ENCODE measurements at regions not wholly inside any gene's neighbourhood (a gene's known extent, or its start where the extent isn't known, plus 50 kb on each side); places are given as distances from the start of the nearest gene placed in this dataset.

- peaks cover 7% of the 10 kb centered on the region for H3K27me3 Mint-ChIP-seq (ENCODE audit: low read depth)
- H3K27ac Mint-ChIP-seq: no peak overlapping the region
- no peaks in the 10 kb centered on the region for H3K4me1 Mint-ChIP-seq
- no peak overlapping the region for H3K4me3 Mint-ChIP-seq
- no peaks in the 10 kb centered on the region for H3K36me3 Mint-ChIP-seq (ENCODE audit: low read depth)
- no peak for TF ChIP-seq CTCF (IDR thresholded peaks at IDR 0.05; ENCODE audit: unreplicated experiment in 3 of 3)
- H3K9me3 Mint-ChIP-seq: no peaks in the 10 kb centered on the region
These were observed 160.9 kb downstream of the RDH14 start for GRCh38 chr2:18399601-18400000.

- Mint-ChIP-seq H3K36me3 (ENCODE audit: low read depth) (no peaks in the 10 kb centered on the region), H3K4me3 (no peak overlapping the region), H3K4me1 (no peaks in the 10 kb centered on the region), H3K9me3 (no peaks in the 10 kb centered on the region), H3K27me3 (ENCODE audit: low read depth) (peaks cover 8% of the 10 kb centered on the region), H3K27ac (no peak overlapping the region)
- TF ChIP-seq CTCF (IDR thresholded peaks at IDR 0.05; ENCODE audit: unreplicated experiment in 3 of 3): no peak
These were observed 161.6 kb downstream of the RDH14 start for GRCh38 chr2:18398833-18399232.

DNA sequence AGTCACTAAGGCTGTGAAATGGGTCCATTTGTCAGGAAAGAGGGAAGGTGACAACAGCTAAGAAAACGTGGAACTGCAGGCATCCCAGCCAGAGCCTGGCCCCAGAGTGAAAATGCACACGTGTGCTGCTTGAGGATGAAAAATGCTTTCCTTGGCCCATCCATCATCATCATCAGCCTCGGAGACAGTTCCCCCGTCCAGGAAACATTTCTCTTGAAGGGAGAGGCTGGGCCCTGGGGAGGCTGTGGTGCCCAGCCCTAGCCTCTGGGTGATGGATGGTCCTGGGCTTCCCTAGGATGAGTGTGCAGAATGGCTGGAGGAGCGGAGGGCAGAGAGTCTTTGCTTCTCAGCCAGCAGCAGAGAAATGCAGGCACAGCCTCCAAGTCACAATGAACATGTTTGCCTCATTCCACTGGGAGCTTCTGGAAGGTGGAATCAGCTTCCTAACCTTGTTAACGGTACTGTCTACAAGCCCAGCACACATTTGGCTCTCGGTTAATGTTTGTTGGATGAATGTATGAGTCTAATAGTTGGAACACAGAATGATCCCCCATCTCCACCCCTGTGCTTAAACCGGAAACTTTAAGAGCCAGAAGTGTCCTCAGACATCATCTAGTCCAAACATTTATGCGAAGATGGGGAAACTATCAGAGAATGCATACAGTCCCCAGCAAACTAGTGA, 164.0 kb downstream of the RDH14 start:
- Mint-ChIP-seq H3K4me3 (no peak overlapping the region), H3K27ac (no peak overlapping the region), H3K27me3 (ENCODE audit: low read depth) (peaks cover 20% of the 10 kb centered on the region), H3K4me1 (no peaks in the 10 kb centered on the region), H3K9me3 (peaks cover 11% of the 10 kb centered on the region), H3K36me3 (ENCODE audit: low read depth) (no peaks in the 10 kb centered on the region)
- no peak for TF ChIP-seq CTCF (IDR thresholded peaks at IDR 0.05; ENCODE audit: unreplicated experiment in 3 of 3)

DNA sequence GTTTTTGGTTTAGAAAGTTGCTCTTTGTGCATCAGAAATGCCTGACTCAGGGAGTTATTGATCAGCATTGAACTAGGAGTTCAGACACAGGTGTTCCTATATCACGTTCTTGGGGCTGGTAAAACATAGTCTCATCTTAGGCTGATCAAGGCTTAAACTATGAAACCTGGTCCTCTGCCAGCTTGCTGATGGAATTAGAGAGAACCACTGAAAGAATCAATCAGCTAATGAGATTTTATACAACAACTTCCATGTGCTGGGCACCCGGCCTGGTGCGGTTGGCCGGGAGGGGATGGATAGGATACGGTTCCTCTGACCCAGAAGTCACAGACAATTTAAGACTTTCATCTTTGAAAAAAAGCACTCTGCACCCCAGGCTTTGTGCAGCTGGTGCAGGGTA, 164.9 kb downstream of the RDH14 start:
- Mint-ChIP-seq H3K4me3 (no peak overlapping the region), H3K4me1 (peaks cover 5% of the 10 kb centered on the region), H3K27ac (no peak overlapping the region), H3K27me3 (ENCODE audit: low read depth) (peaks cover 20% of the 10 kb centered on the region), H3K36me3 (ENCODE audit: low read depth) (no peaks in the 10 kb centered on the region), H3K9me3 (peaks cover 11% of the 10 kb centered on the region)
- no peak for TF ChIP-seq CTCF (IDR thresholded peaks at IDR 0.05; ENCODE audit: unreplicated experiment in 3 of 3)

DNA sequence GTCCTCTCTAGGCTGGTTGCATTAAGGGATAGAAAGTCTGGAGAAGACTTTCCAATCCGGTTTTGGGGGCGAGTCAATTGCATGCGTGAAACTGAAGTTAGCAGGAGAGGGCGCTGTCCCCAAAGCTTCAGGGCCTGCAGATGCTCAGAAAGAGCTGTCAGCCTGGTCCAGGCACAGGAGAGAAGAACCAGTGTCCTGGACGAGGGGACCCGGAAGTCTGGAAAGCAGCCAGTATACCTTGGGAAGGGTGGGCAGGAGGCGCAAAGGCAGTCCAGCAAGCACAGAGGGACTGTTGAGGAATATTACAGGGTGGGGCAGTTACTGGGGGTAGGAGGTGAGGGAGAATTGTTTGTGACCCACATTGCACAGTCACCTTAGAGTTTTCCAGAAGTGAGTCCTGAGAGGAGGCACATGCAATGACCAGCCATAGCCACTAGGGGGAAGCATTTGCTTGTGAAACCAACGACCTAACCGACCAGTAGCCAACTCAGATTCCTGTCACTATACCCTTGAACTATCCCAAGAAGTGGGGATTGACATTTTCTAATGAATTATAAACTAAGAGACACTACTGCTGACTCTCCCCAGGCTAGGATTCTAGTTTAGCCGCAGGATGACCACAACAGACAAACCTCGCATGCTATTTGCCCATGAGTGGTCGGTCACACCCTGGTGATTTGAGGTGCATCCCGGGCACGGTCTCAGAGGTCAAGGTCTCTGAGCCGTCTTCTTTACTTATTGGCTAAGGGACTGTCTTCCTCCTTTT, 172.8 kb downstream of the RDH14 start:
- H3K4me1 Mint-ChIP-seq: peaks cover 7% of the 10 kb centered on the region
- H3K4me3 Mint-ChIP-seq: no peak overlapping the region
- TF ChIP-seq CTCF (IDR thresholded peaks at IDR 0.05; ENCODE audit: unreplicated experiment in 3 of 3): peak; percentile 94 to 98 (median 96)
- H3K36me3 Mint-ChIP-seq (ENCODE audit: low read depth): no peaks in the 10 kb centered on the region
- H3K27me3 Mint-ChIP-seq (ENCODE audit: low read depth): peaks cover 5% of the 10 kb centered on the region
- peak overlapping the region in 1 of 3 experiments; percentile 10 for H3K27ac Mint-ChIP-seq
- H3K9me3 Mint-ChIP-seq: peaks cover 4% of the 10 kb centered on the region
